ENCODE measurements at regions not wholly inside any gene's neighbourhood (a gene's known extent, or its start where the extent isn't known, plus 50 kb on each side); places are given as distances from the start of the nearest gene placed in this dataset.

- TF ChIP-seq CTCF (IDR thresholded peaks at IDR 0.05; ENCODE audit: poor library complexity, severe bottlenecking) (no peak), POLR2AphosphoS5 (IDR thresholded peaks at IDR 0.05) (no peak), TAF1 (IDR thresholded peaks at IDR 0.05; ENCODE audit: low read depth) (no peak), EP300 (conservative IDR thresholded peaks at IDR 0.05; ENCODE audit: poor library complexity, severe bottlenecking) (no peak), RAD21 (conservative IDR thresholded peaks at IDR 0.05) (no peak)
These were observed 778.3 kb upstream of the ALCAM start for GRCh38 chr3:104588442-104588841.
